ENCODE measurements at regions not wholly inside any gene's neighbourhood (a gene's known extent, or its start where the extent isn't known, plus 50 kb on each side); places are given as distances from the start of the nearest gene placed in this dataset.

- no peak for DNase-seq (ENCODE audit: low spot score)
- H3K4me1 Mint-ChIP-seq (ENCODE audit: unreplicated experiment): no peaks in the 10 kb centered on the region
- H3K9me3 Mint-ChIP-seq (ENCODE audit: unreplicated experiment): no peaks in the 10 kb centered on the region
- H3K4me3 Mint-ChIP-seq (ENCODE audit: unreplicated experiment): no peak overlapping the region
- H3K27me3 Mint-ChIP-seq (ENCODE audit: unreplicated experiment): peaks cover 7% of the 10 kb centered on the region
- H3K36me3 Mint-ChIP-seq (ENCODE audit: low read depth, unreplicated experiment): no peaks in the 10 kb centered on the region
- no peak overlapping the region for H3K27ac Mint-ChIP-seq (ENCODE audit: unreplicated experiment)
- no peak for TF ChIP-seq CTCF (IDR thresholded peaks at IDR 0.05; ENCODE audit: unreplicated experiment)
Observed at GRCh38 chr11:15913261-15913660, 443.1 kb downstream of the SOX6 start.
